Pancreas (tissue), 10 donors: ENCODE measurements at regions not wholly inside any gene's neighbourhood (a gene's known extent, or its start where the extent isn't known, plus 50 kb on each side); places are given as distances from the start of the nearest gene placed in this dataset.

Experiments used
- ATAC-seq, 4 donors: fragments of 200-7000 bp; cut with Tn5 transposase; one replicate each; pipeline versions ENCODE4 v1.8.0 to v1.9.1; 2020; ENCODE audit warnings: mild to moderate bottlenecking in 4 of 4, moderate library complexity in 4 of 4
- DNase-seq, 6 donors: peaks; one replicate each; pipeline ENCODE4 v3.0.0-alpha.2; 2020
- FAIRE-seq: peaks from 2 replicates; lab custom pipeline; 2012; peaks lifted over from hg19 to GRCh38; lab: Jason Lieb, UNC
- H3K27ac ChIP-seq, 4 donors: fragments of 200-600 bp; sonication (generic); 1 replicate in 3 of 4; 2 replicates in 1 of 4; pipeline versions ENCODE4 v1.5.0 to v1.8.0; 2020
- H3K27me3 ChIP-seq, 4 donors: fragments of 200-600 bp; one replicate each; pipeline ENCODE4 v1.8.0; 2021
- H3K36me3 ChIP-seq, 3 donors: fragments of 200-600 bp; sonication (generic) in 1 of 3; one replicate each; pipeline versions ENCODE4 v1.5.0 to v1.8.0; 2020 to 2021
- H3K4me1 ChIP-seq, 3 donors: fragments of 200-600 bp; one replicate each; pipeline ENCODE4 v1.8.0; 2021
- H3K4me3 ChIP-seq, 4 donors: fragments of 200-600 bp; sonication (generic) in 2 of 4; one replicate each; pipeline versions ENCODE4 v1.5.0 to v1.8.0; 2020 to 2021
- H3K9me3 ChIP-seq, 4 donors: fragments of 200-600 bp; one replicate each; pipeline ENCODE4 v1.8.0; 2021
- WGBS, 2 donors: extraction: QIAGEN DNeasy Blood & Tissue Kit; methylation state at CpG; one replicate each; pipeline ENCODE4 v1.1.7; 2013; 5-methylcytosine and 5-hydroxymethylcytosine counted together
- intact Hi-C, 3 donors: fragments of 100-400 bp; cut with DNase I; formaldehyde crosslinking; loops; one replicate each; pipeline versions ENCODE4 v1.11.1 to v1.14.2; 2022
- TF ChIP-seq, protein P1 (sequence below), 4 donors: fragments of 200-600 bp; sonication (generic) in 3 of 4; IDR thresholded peaks; one replicate each; pipeline versions ENCODE4 v1.5.0 to v1.8.0; 2021; ENCODE audit warnings: antibody characterized with exemption in 4 of 4
- donor health status: healthy with polysubstance abuse.
- donor health status: DM: no; HTN: no; CAD: no; lungs with moderate emphysema.
- donor health status: DM: no; HTN: no; CAD: no.
- donor health status: control.
- donor health status: control.
- donor health status: Bipolar disorder and iron deficiency.
- donor health status: DM: yes; HTN: yes; CAD: no.
- donor health status: DM: no; HTN: no; CAD: no.
- donor health status: DM: no; HTN: no; CAD: no.
- donor health status: DM: yes; HTN: yes; CAD: no.

DNA sequence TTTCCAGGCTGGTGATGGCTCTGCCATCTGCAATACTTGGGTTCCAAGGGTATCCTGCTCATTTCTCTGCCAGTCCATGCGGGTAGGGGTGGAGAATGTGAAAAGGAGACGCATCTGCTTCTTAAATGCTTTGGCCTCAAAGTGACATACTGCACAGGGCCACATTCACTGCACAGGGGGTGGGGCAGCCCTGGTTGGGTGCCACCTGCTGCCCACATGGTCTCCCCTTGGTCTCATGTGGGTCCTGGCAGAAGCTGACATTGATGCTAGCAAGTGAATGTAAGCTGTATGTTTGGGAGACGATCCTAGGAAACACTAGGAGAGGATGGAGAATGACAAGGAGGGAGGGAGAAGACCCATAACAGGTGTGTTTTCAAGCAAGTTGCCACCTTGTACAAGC, 140.9 kb downstream of the EDN3 start:
- no peaks in the 10 kb centered on the region for H3K27me3 ChIP-seq
- FAIRE-seq (no peak), ATAC-seq (no peak), DNase-seq (no peak)
- H3K9me3 ChIP-seq: no peaks in the 10 kb centered on the region
- no peak overlapping the region for H3K27ac ChIP-seq
- H3K4me1 ChIP-seq: no peaks in the 10 kb centered on the region
- no peak overlapping the region for H3K4me3 ChIP-seq
- intact Hi-C loops: no loop called here
- TF ChIP-seq, protein P1, sequence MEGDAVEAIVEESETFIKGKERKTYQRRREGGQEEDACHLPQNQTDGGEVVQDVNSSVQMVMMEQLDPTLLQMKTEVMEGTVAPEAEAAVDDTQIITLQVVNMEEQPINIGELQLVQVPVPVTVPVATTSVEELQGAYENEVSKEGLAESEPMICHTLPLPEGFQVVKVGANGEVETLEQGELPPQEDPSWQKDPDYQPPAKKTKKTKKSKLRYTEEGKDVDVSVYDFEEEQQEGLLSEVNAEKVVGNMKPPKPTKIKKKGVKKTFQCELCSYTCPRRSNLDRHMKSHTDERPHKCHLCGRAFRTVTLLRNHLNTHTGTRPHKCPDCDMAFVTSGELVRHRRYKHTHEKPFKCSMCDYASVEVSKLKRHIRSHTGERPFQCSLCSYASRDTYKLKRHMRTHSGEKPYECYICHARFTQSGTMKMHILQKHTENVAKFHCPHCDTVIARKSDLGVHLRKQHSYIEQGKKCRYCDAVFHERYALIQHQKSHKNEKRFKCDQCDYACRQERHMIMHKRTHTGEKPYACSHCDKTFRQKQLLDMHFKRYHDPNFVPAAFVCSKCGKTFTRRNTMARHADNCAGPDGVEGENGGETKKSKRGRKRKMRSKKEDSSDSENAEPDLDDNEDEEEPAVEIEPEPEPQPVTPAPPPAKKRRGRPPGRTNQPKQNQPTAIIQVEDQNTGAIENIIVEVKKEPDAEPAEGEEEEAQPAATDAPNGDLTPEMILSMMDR (IDR thresholded peaks at IDR 0.05): no peak
- no peaks in the 10 kb centered on the region for H3K36me3 ChIP-seq
- WGBS, 2 donors: 60 to 69% methylated on average over 3 of the region's 3 CpGs

DNA sequence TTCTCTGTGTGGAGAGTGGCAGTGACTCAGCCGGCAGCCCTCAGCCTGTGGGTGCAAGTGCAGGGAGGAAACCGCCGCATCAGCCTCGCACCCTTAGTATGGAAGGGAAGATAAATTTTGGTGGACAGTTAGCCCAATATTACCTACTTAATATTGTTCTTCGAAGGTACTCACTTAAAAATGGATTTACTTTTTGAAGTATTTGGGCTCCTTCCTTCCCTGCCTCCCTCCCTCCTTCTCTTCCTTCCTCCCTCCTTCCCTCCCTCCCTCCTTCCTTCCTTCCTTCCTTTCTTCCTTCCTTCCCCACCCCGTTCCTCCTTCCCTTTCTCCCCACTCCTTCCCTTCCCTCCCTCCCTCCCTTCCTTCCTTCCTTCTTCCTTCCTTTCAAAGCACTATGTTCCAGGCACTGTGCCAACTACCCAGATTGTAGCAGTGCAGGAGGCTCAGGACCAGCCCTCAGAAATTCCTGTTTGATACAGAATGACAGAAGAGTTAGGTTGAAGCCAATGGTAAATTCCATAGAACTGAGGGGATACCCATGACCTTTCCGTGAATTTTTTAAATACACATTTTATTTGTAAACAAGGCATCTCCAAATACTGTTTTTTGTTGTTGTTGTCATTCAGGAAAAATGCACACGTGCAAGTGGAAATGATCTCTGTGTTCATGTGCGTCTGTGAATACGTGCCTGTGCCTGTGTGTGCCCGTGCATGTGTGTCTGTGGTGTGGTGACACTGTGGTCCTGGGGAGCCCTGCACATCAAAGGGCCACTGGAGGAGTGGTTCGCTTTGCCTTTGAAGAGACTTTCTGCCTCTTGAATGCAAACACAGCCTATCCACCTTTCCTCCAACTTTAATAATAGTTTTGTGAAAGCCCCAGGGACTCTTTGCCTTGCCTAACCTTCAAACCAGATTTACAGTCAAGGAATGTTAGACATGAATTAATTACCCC, 141.7 kb downstream of the EDN3 start:
- ATAC-seq (no peak), FAIRE-seq (no peak), DNase-seq (no peak)
- H3K4me1 ChIP-seq: no peaks in the 10 kb centered on the region
- 52 to 56% methylated on average over 12 of the region's 12 CpGs for WGBS, 2 donors
- TF ChIP-seq, protein P1 (IDR thresholded peaks at IDR 0.05): no peak
- H3K36me3 ChIP-seq: no peaks in the 10 kb centered on the region
- no peak overlapping the region for H3K27ac ChIP-seq
- no peaks in the 10 kb centered on the region for H3K27me3 ChIP-seq
- H3K4me3 ChIP-seq: no peak overlapping the region
- H3K9me3 ChIP-seq: no peaks in the 10 kb centered on the region
- intact Hi-C loops: no loop called here

- DNase-seq: no peak
- 33 to 42% methylated on average over 1 of the region's 1 CpG for WGBS, 2 donors
- no peaks in the 10 kb centered on the region for H3K27me3 ChIP-seq
- intact Hi-C loops: no loop called here
- no peak overlapping the region for H3K27ac ChIP-seq
- no peak overlapping the region for H3K4me3 ChIP-seq
- ATAC-seq: no peak
- H3K4me1 ChIP-seq: no peaks in the 10 kb centered on the region
- TF ChIP-seq, protein P1 (IDR thresholded peaks at IDR 0.05): no peak
- no peaks in the 10 kb centered on the region for H3K9me3 ChIP-seq
- FAIRE-seq: no peak
- H3K36me3 ChIP-seq: no peaks in the 10 kb centered on the region
Measured at GRCh38 chr20:59443550-59443949, 143.1 kb downstream of the EDN3 start.

DNA sequence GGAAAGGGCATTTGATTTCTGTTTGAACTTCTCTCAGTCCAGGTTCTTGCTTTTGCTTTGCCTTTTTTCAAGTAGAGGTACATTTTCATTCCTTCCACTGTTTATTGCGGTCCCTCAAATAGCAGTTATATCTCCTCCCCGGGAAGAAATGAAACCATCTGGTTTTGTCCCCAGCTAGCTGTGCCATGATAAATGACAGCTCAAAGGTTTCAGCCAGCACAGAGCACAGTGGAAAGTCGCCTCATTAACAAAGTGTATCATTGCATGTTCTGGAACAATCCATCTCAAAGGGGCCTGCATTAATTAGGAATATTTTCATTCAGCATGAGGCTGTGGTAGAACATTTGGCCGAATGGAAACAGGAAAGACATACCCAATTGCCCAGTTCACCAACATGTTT, 146.0 kb downstream of the EDN3 start:
- ATAC-seq (no peak), FAIRE-seq (no peak), DNase-seq (no peak)
- Histone ChIP-seq H3K4me3 (no peak overlapping the region), H3K4me1 (no peaks in the 10 kb centered on the region), H3K36me3 (no peaks in the 10 kb centered on the region), H3K9me3 (no peaks in the 10 kb centered on the region), H3K27ac (no peak overlapping the region), H3K27me3 (no peaks in the 10 kb centered on the region)
- intact Hi-C loops: no loop called here
- TF ChIP-seq, protein P1 (IDR thresholded peaks at IDR 0.05): no peak
- 32 to 33% methylated on average over 4 of the region's 4 CpGs for WGBS, 2 donors

GRCh38 chr20:59448196-59448595, 147.8 kb downstream of the EDN3 start:
- Histone ChIP-seq H3K36me3 (no peaks in the 10 kb centered on the region), H3K9me3 (no peaks in the 10 kb centered on the region), H3K27me3 (no peaks in the 10 kb centered on the region), H3K4me3 (no peak overlapping the region), H3K4me1 (no peaks in the 10 kb centered on the region), H3K27ac (no peak overlapping the region)
- DNase-seq: no peak
- intact Hi-C loops: no loop called here
- ATAC-seq: no peak
- 48 to 53% methylated on average over 4 of the region's 4 CpGs for WGBS, 2 donors
- no peak for FAIRE-seq
- TF ChIP-seq, protein P1 (IDR thresholded peaks at IDR 0.05): no peak
